Left ventricle myocardium inferior (tissue), 1 donor: ENCODE measurements at regions not wholly inside any gene's neighbourhood (a gene's known extent, or its start where the extent isn't known, plus 50 kb on each side); places are given as distances from the start of the nearest gene placed in this dataset.

Experiments used
- DNase-seq: peaks from one replicate; pipeline ENCODE4 v3.0.0-alpha.2; 2020
- H3K27ac ChIP-seq: fragments of 200-600 bp; replicated peaks from 2 replicates; pipeline ENCODE4 v1.8.0; 2021
- H3K27me3 ChIP-seq: fragments of 200-600 bp; 2 replicates; pipeline ENCODE4 v1.8.0; 2021; ENCODE audit warnings: low read depth
- H3K36me3 ChIP-seq: fragments of 200-600 bp; 2 replicates; pipeline ENCODE4 v1.8.0; 2021
- H3K4me1 ChIP-seq: fragments of 200-600 bp; 2 replicates; pipeline ENCODE4 v1.8.0; 2021
- H3K4me3 ChIP-seq: fragments of 200-600 bp; 2 replicates; pipeline ENCODE4 v1.8.0; 2021; ENCODE audit warnings: mild to moderate bottlenecking, moderate library complexity
- H3K9me3 ChIP-seq: fragments of 200-600 bp; replicated peaks from 2 replicates; pipeline ENCODE4 v1.8.0; 2021
- intact Hi-C: fragments of 100-400 bp; cut with micrococcal nuclease; formaldehyde crosslinking; loops from one replicate; pipeline ENCODE4 v1.11.0; 2022
- TF ChIP-seq, protein P1 (sequence below): fragments of 200-600 bp; IDR thresholded peaks from 2 replicates; pipeline ENCODE4 v1.8.0; 2021; ENCODE audit warnings: antibody characterized with exemption, mild to moderate bottlenecking, borderline replicate concordance
- donor health status: DM: no; HTN: yes; CAD: no; lungs with severe emphysema.

GRCh38 chr7:113561446-113561845 is 357.4 kb downstream of the PPP1R3A start:
- DNase-seq = no peak
- Histone ChIP-seq H3K4me1 (no peaks in the 10 kb centered on the region), H3K9me3 (no peaks in the 10 kb centered on the region), H3K36me3 (no peaks in the 10 kb centered on the region), H3K27ac (no peak overlapping the region), H3K27me3 (no peaks in the 10 kb centered on the region), H3K4me3 (no peak overlapping the region)
- TF ChIP-seq, protein P1, sequence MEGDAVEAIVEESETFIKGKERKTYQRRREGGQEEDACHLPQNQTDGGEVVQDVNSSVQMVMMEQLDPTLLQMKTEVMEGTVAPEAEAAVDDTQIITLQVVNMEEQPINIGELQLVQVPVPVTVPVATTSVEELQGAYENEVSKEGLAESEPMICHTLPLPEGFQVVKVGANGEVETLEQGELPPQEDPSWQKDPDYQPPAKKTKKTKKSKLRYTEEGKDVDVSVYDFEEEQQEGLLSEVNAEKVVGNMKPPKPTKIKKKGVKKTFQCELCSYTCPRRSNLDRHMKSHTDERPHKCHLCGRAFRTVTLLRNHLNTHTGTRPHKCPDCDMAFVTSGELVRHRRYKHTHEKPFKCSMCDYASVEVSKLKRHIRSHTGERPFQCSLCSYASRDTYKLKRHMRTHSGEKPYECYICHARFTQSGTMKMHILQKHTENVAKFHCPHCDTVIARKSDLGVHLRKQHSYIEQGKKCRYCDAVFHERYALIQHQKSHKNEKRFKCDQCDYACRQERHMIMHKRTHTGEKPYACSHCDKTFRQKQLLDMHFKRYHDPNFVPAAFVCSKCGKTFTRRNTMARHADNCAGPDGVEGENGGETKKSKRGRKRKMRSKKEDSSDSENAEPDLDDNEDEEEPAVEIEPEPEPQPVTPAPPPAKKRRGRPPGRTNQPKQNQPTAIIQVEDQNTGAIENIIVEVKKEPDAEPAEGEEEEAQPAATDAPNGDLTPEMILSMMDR = no peak
- intact Hi-C loops = no loop called here

DNA sequence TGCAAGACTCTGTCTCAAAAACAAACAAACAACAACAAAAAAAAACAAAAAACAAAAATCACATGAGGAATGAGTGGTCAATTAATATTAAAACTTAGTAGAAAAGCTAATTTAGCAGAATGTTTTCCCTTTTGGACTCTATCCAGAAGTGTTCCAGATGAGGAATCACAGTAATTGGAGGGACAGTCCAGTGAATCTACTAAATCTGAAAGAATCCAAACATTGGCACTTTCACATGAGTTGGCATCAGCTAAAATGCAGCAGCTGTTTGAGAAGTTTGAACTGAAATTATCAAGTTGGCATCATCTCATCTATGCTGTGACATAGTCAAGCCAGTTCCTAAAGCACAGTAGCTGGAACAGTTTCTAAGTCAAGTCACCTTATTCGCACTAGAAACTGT is 367.8 kb downstream of the PPP1R3A start:
- Histone ChIP-seq H3K27ac (no peak overlapping the region), H3K4me1 (no peaks in the 10 kb centered on the region), H3K9me3 (no peaks in the 10 kb centered on the region), H3K27me3 (no peaks in the 10 kb centered on the region), H3K4me3 (no peak overlapping the region), H3K36me3 (no peaks in the 10 kb centered on the region)
- intact Hi-C loops = no loop called here
- TF ChIP-seq, protein P1 = no peak
- DNase-seq = no peak

DNA sequence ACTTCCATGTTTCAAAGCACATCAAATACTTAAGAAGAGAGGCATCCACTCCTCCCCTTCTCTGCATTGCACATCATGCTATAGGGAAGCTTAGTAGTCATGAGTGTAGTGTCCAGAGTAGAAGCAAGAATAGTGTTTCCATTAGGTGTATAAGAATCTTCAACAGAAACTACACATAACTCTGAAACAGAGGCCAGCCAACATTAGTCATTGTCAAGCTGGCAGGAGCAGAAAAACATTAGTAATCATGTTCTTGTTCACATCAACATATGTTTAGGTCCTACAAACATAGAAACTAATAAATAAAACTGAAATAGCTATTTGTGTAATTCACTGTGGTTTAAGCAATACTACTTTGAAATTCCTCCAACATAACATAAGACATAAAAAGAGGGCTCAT is 370.2 kb downstream of the PPP1R3A start:
- no peaks in the 10 kb centered on the region for H3K27me3 ChIP-seq
- H3K36me3 ChIP-seq = no peaks in the 10 kb centered on the region
- no peaks in the 10 kb centered on the region for H3K4me1 ChIP-seq
- H3K27ac ChIP-seq = no peak overlapping the region
- no peak overlapping the region for H3K4me3 ChIP-seq
- no peak for DNase-seq
- intact Hi-C loops = no loop called here
- TF ChIP-seq, protein P1 = no peak
- H3K9me3 ChIP-seq = no peaks in the 10 kb centered on the region

DNA sequence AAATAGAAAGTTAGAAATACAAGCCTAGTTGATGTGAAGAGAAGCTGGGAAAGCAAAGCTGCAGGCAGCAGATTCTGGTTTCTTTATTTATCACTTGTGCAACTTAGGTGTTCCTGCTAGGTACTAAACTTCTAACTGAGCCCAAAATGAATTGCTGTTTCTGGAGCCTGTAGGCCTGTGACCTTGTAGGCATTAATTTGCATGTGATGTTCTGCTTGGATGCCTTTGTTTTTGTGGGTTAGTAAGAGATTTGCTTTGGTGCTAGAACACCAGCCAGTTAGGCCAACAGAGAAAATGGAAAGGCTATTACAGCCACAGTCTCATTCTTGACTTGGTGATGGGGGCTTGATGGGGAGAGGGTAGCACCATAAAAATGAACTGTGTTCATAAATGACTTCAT is 370.7 kb downstream of the PPP1R3A start:
- H3K36me3 ChIP-seq = no peaks in the 10 kb centered on the region
- TF ChIP-seq, protein P1 = no peak
- H3K27ac ChIP-seq = no peak overlapping the region
- no peaks in the 10 kb centered on the region for H3K4me1 ChIP-seq
- DNase-seq = no peak
- H3K4me3 ChIP-seq = no peak overlapping the region
- no peaks in the 10 kb centered on the region for H3K9me3 ChIP-seq
- no peaks in the 10 kb centered on the region for H3K27me3 ChIP-seq
- intact Hi-C loops = no loop called here

DNA sequence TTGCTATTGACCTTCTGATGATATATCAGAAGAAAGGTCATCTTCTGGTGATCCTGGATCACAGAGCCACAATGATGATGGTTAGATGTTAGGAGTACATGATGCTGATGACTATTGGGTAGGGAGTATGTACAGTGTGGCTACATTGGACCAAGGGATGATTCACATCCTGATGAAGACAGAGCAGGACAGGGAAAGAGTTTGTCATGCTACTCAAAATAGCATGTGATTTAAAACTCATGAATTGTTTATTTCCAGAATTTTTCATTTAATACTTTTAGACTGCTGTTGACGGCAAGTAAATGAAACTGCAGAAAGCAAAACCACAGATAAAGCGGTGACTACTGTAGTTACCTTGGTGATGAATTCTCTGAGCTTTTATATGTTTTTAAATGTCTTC is 397.3 kb downstream of the PPP1R3A start:
- Histone ChIP-seq H3K4me3 (no peak overlapping the region), H3K9me3 (peaks cover 6% of the 10 kb centered on the region), H3K4me1 (no peaks in the 10 kb centered on the region), H3K27me3 (no peaks in the 10 kb centered on the region), H3K27ac (no peak overlapping the region), H3K36me3 (no peaks in the 10 kb centered on the region)
- DNase-seq = no peak
- intact Hi-C loops = no loop called here
- TF ChIP-seq, protein P1 = no peak

DNA sequence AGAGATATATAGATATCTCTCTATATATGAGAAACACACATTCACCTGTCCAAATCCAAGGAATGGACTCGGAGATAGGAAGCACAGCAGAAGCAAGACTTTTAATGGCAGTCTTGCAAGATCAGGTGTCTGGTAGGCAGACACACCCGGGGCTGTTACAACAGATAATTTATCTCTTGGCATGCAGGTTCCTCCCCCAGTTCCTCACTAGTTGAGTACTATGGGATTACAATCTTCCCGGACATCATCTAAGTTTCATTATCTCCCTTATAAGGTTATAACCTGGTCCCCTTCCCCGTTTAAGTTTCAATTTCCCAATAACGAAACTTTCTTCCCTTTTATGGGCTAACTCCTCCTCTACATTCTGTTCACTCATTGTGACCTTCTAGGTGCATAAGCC is 399.3 kb downstream of the PPP1R3A start:
- TF ChIP-seq, protein P1 = no peak
- Histone ChIP-seq H3K27ac (no peak overlapping the region), H3K9me3 (peaks cover 11% of the 10 kb centered on the region), H3K4me3 (no peak overlapping the region), H3K36me3 (no peaks in the 10 kb centered on the region), H3K27me3 (no peaks in the 10 kb centered on the region), H3K4me1 (no peaks in the 10 kb centered on the region)
- intact Hi-C loops = no loop called here
- no peak for DNase-seq
